Loucy (cell line): ENCODE measurements at regions not wholly inside any gene's neighbourhood (a gene's known extent, or its start where the extent isn't known, plus 50 kb on each side); places are given as distances from the start of the nearest gene placed in this dataset.

Experiments used
- H2AFZ ChIP-seq: fragments of 200-600 bp; sonication (generic); 2 replicates; pipeline ENCODE4 v1.6.0; 2016; ENCODE audit warnings: antibody characterized with exemption, mild to moderate bottlenecking, low read length, moderate library complexity
- H3F3A ChIP-seq: fragments of 200-600 bp; 2 replicates; pipeline ENCODE4 v1.6.0; 2016; ENCODE audit warnings: antibody characterized with exemption, low read depth, mild to moderate bottlenecking
- H3K27me3 ChIP-seq: fragments of 200-600 bp; sonication (generic); 2 replicates; pipeline ENCODE4 v1.6.1; 2014; ENCODE audit warnings: low read length, mild to moderate bottlenecking; ENCODE audit not compliant: insufficient read depth, poor library complexity, severe bottlenecking
- H3K36me3 ChIP-seq: fragments of 200-600 bp; sonication (generic); 2 replicates; pipeline ENCODE4 v1.6.1; 2016; ENCODE audit warnings: low read length; ENCODE audit not compliant: insufficient read depth
- H3K4me1 ChIP-seq: fragments of 200-600 bp; sonication (generic); 2 replicates; pipeline ENCODE4 v1.5.1; 2014; ENCODE audit warnings: low read length, mild to moderate bottlenecking; ENCODE audit not compliant: insufficient read depth, poor library complexity, severe bottlenecking
- H3K4me2 ChIP-seq: fragments of 200-600 bp; sonication (generic); 2 replicates; pipeline ENCODE4 v1.6.0; 2014; ENCODE audit warnings: antibody characterized with exemption, low read length, low read depth, mild to moderate bottlenecking; ENCODE audit not compliant: poor library complexity, severe bottlenecking
- H3K4me3 ChIP-seq: fragments of 200-600 bp; sonication (generic); 2 replicates; pipeline ENCODE4 v1.5.1; 2014; ENCODE audit warnings: low read length, mild to moderate bottlenecking, mixed read lengths; ENCODE audit not compliant: poor library complexity, severe bottlenecking
- H3K79me2 ChIP-seq: fragments of 200-600 bp; sonication (generic); 2 replicates; pipeline ENCODE4 v1.6.1; 2014; ENCODE audit warnings: low read length; ENCODE audit not compliant: insufficient read depth
- H3K9ac ChIP-seq: fragments of 200-600 bp; sonication (generic); 2 replicates; pipeline ENCODE4 v1.6.0; 2014; ENCODE audit warnings: mild to moderate bottlenecking, low read depth, low read length, moderate library complexity; ENCODE audit not compliant: poor library complexity, severe bottlenecking
- H3K9me2 ChIP-seq: fragments of 200-600 bp; sonication (generic); replicated peaks from 2 replicates; pipeline ENCODE4 v1.6.1; 2016; ENCODE audit warnings: low read depth, low read length, mixed read lengths
- H3K9me3 ChIP-seq: fragments of 200-600 bp; sonication (generic); 2 replicates; pipeline ENCODE4 v1.6.1; 2014; ENCODE audit warnings: mild to moderate bottlenecking, antibody characterized with exemption, low read length, low read depth; ENCODE audit not compliant: insufficient read depth
- H4K20me1 ChIP-seq: fragments of 200-600 bp; sonication (generic); 2 replicates; pipeline ENCODE4 v1.6.0; 2014; ENCODE audit warnings: antibody characterized with exemption, low read length, mild to moderate bottlenecking; ENCODE audit not compliant: insufficient read depth, poor library complexity, severe bottlenecking
- CTCF ChIP-seq: fragments of 200-600 bp; sonication (generic); conservative IDR thresholded peaks from 2 replicates; pipeline ENCODE4 v1.5.1; 2014; ENCODE audit warnings: mild to moderate bottlenecking, antibody characterized with exemption, low read length
- EZH2phosphoT487 ChIP-seq: fragments of 200-600 bp; IDR thresholded peaks from 2 replicates; pipeline ENCODE4 v1.6.1; 2018; ENCODE audit warnings: antibody characterized with exemption, mild to moderate bottlenecking, moderate library complexity, borderline replicate concordance

GRCh38 chr1:10868599-10868965 lies 72.1 kb upstream of the CASZ1 start:
- TF ChIP-seq CTCF (no peak), EZH2phosphoT487 (no peak)
- Histone ChIP-seq H3K27me3 (no peaks in the 10 kb centered on the region), H4K20me1 (no peaks in the 10 kb centered on the region)

GRCh38 chr1:10869933-10870332 lies 73.5 kb upstream of the CASZ1 start:
- peaks cover 7% of the 10 kb centered on the region for H3K4me1 ChIP-seq
- TF ChIP-seq CTCF (no peak), EZH2phosphoT487 (no peak)
- H3F3A ChIP-seq, result no peaks in the 10 kb centered on the region
- H3K36me3 ChIP-seq, result no peaks in the 10 kb centered on the region
- no peaks in the 10 kb centered on the region for H3K9me3 ChIP-seq
- no peak overlapping the region for H3K4me3 ChIP-seq
- no peaks in the 10 kb centered on the region for H3K27me3 ChIP-seq
- no peak overlapping the region for H2AFZ ChIP-seq
- H3K4me2 ChIP-seq, result no peak overlapping the region
- H4K20me1 ChIP-seq, result no peaks in the 10 kb centered on the region
- H3K9ac ChIP-seq, result no peak overlapping the region
- no peaks in the 10 kb centered on the region for H3K79me2 ChIP-seq
- H3K9me2 ChIP-seq, result no peaks in the 10 kb centered on the region

More at GRCh38 chr1:10868599-10868965, 72.1 kb upstream of the CASZ1 start:
- Histone ChIP-seq H3K79me2 (no peaks in the 10 kb centered on the region), H3F3A (no peaks in the 10 kb centered on the region), H3K9me2 (no peaks in the 10 kb centered on the region), H3K4me1 (peaks cover 7% of the 10 kb centered on the region), H3K4me2 (no peak overlapping the region), H3K9me3 (no peaks in the 10 kb centered on the region), H3K4me3 (no peak overlapping the region), H2AFZ (no peak overlapping the region), H3K9ac (no peak overlapping the region), H3K36me3 (no peaks in the 10 kb centered on the region)

- TF ChIP-seq EZH2phosphoT487, result no peak
- no peak for TF ChIP-seq CTCF
Observed at GRCh38 chr1:10870493-10871096, 74.1 kb upstream of the CASZ1 start.

More at GRCh38 chr1:10870493-10871096, 74.1 kb upstream of the CASZ1 start:
- H3K27me3 ChIP-seq, result no peaks in the 10 kb centered on the region
- H3K36me3 ChIP-seq, result no peaks in the 10 kb centered on the region
- H3K4me2 ChIP-seq, result no peak overlapping the region
- H3K9me3 ChIP-seq, result no peaks in the 10 kb centered on the region
- H3K4me3 ChIP-seq, result no peak overlapping the region
- H3K9me2 ChIP-seq, result no peaks in the 10 kb centered on the region
- H3F3A ChIP-seq, result no peaks in the 10 kb centered on the region
- H3K4me1 ChIP-seq, result peaks cover 7% of the 10 kb centered on the region
- H2AFZ ChIP-seq, result no peak overlapping the region
- no peaks in the 10 kb centered on the region for H4K20me1 ChIP-seq
- no peak overlapping the region for H3K9ac ChIP-seq
- no peaks in the 10 kb centered on the region for H3K79me2 ChIP-seq
